ENCODE measurements at regions not wholly inside any gene's neighbourhood (a gene's known extent, or its start where the extent isn't known, plus 50 kb on each side); places are given as distances from the start of the nearest gene placed in this dataset.

GRCh38 chr10:83849150-83849549 lies 290.2 kb upstream of the GHITM start:
- TF ChIP-seq EP300 (IDR thresholded peaks at IDR 0.05) (no peak), CTCF (IDR thresholded peaks at IDR 0.05) (no peak), POLR2A (IDR thresholded peaks at IDR 0.05) (no peak), POLR2AphosphoS5 (IDR thresholded peaks at IDR 0.05) (no peak)
